Kidney epithelial cell (primary cell): ENCODE measurements at regions not wholly inside any gene's neighbourhood (a gene's known extent, or its start where the extent isn't known, plus 50 kb on each side); places are given as distances from the start of the nearest gene placed in this dataset.

Experiments
- DNase-seq: peaks from one replicate; pipeline ENCODE4 v3.0.0-alpha.2; 2010; ENCODE audit warnings: low read depth
- H3K27me3 ChIP-seq: 2 replicates; pipeline ENCODE4 v1.6.0; 2011; ENCODE audit warnings: low read length; ENCODE audit not compliant: control insufficient read depth, insufficient read depth
- H3K36me3 ChIP-seq: 2 replicates; pipeline ENCODE4 v1.5.1; 2011; ENCODE audit warnings: low read length; ENCODE audit not compliant: control insufficient read depth, insufficient read depth
- H3K4me3 ChIP-seq: 2 replicates; pipeline ENCODE4 v1.5.1; 2011; ENCODE audit warnings: low read depth, mild to moderate bottlenecking, control low read depth, low read length
- CTCF ChIP-seq: IDR thresholded peaks from 2 replicates; pipeline ENCODE4 v1.5.1; 2011; ENCODE audit warnings: mild to moderate bottlenecking, moderate library complexity, low read length, control low read depth, inconsistent platforms; ENCODE audit not compliant: insufficient read depth, poor library complexity, severe bottlenecking

- no peaks in the 10 kb centered on the region for H3K27me3 ChIP-seq
- no peak overlapping the region for H3K4me3 ChIP-seq
- no peak for DNase-seq
- no peaks in the 10 kb centered on the region for H3K36me3 ChIP-seq
- TF ChIP-seq CTCF, result no peak
These were observed 93.6 kb downstream of the ZNF281 start for GRCh38 chr1:200316148-200316803.

GRCh38 chr1:200314085-200314750, 95.6 kb downstream of the ZNF281 start:
- TF ChIP-seq CTCF, result no peak
- Histone ChIP-seq H3K27me3 (no peaks in the 10 kb centered on the region), H3K4me3 (no peak overlapping the region), H3K36me3 (no peaks in the 10 kb centered on the region)
- no peak for DNase-seq

GRCh38 chr1:200311256-200311655, 98.6 kb downstream of the ZNF281 start:
- TF ChIP-seq CTCF, result no peak
- no peaks in the 10 kb centered on the region for H3K36me3 ChIP-seq
- no peak for DNase-seq
- no peak overlapping the region for H3K4me3 ChIP-seq
- H3K27me3 ChIP-seq, result no peaks in the 10 kb centered on the region

- H3K36me3 ChIP-seq, result no peaks in the 10 kb centered on the region
- TF ChIP-seq CTCF, result no peak
- no peak overlapping the region for H3K4me3 ChIP-seq
- DNase-seq, result no peak
- no peaks in the 10 kb centered on the region for H3K27me3 ChIP-seq
These were observed 99.0 kb downstream of the ZNF281 start for GRCh38 chr1:200310824-200311223.

GRCh38 chr1:200307755-200308066, 102.1 kb downstream of the ZNF281 start:
- Histone ChIP-seq H3K4me3 (no peak overlapping the region), H3K36me3 (no peaks in the 10 kb centered on the region), H3K27me3 (no peaks in the 10 kb centered on the region)
- no peak for TF ChIP-seq CTCF
- DNase-seq, result no peak
